ENCODE measurements at regions not wholly inside any gene's neighbourhood (a gene's known extent, or its start where the extent isn't known, plus 50 kb on each side); places are given as distances from the start of the nearest gene placed in this dataset.

GRCh38 chr4:147326591-147326990, 154.3 kb upstream of the EDNRA start:
- Histone ChIP-seq H3F3A (ENCODE audit: insufficient read depth) (no peaks in the 10 kb centered on the region), H3K27ac (ENCODE audit: low read depth, low read length) (no peak overlapping the region), H3K27me3 (ENCODE audit: low read length) (no peaks in the 10 kb centered on the region), H2AFZ (ENCODE audit: low read depth, low read length, severe bottlenecking) (no peak overlapping the region), H3K79me2 (ENCODE audit: insufficient read depth, low read length) (no peaks in the 10 kb centered on the region), H3K9me2 (replicated peaks; ENCODE audit: insufficient read depth, low read length) (no peaks in the 10 kb centered on the region), H3K4me3 (ENCODE audit: insufficient read depth, low read length, poor library complexity, severe bottlenecking) (no peak overlapping the region), H3K9ac (ENCODE audit: low read length) (no peak overlapping the region), H3K36me3 (ENCODE audit: low read length) (no peaks in the 10 kb centered on the region), H3K9me3 (ENCODE audit: insufficient read depth, low read length) (no peaks in the 10 kb centered on the region), H3K4me2 (ENCODE audit: low read depth, low read length, poor library complexity, severe bottlenecking) (no peak overlapping the region), H4K20me1 (ENCODE audit: low read depth, low read length) (no peaks in the 10 kb centered on the region)
- TF ChIP-seq EZH2phosphoT487 (conservative IDR thresholded peaks at IDR 0.05; ENCODE audit: low read length) (no peak), CTCF (IDR thresholded peaks at IDR 0.05; ENCODE audit: insufficient read depth, low read length, poor library complexity, severe bottlenecking) (no peak)

DNA sequence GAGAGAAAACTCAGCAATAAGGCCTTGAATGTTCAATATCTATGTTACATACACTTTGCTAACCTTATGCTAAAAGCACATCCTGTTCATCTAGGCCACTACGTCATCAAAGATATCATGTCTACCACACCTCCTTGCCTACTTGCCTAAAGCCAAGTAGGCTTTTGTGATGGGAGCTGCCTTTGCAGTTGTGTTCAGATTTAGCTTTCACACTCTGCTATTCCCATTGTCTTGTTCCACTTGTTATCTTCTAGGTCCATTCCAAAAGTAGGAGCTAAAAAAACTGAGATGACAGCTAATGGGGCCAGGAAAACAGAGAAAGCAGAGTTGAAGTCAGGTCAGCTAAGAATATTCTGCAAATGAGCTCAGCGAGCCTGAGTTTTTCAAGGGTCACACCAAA, 153.6 kb upstream of the EDNRA start:
- no peaks in the 10 kb centered on the region for H3K36me3 ChIP-seq (ENCODE audit: low read length)
- H3K4me2 ChIP-seq (ENCODE audit: low read depth, low read length, poor library complexity, severe bottlenecking): no peak overlapping the region
- no peaks in the 10 kb centered on the region for H4K20me1 ChIP-seq (ENCODE audit: low read depth, low read length)
- no peak overlapping the region for H3K9ac ChIP-seq (ENCODE audit: low read length)
- no peak for TF ChIP-seq CTCF (IDR thresholded peaks at IDR 0.05; ENCODE audit: insufficient read depth, low read length, poor library complexity, severe bottlenecking)
- TF ChIP-seq EZH2phosphoT487 (conservative IDR thresholded peaks at IDR 0.05; ENCODE audit: low read length): no peak
- no peak overlapping the region for H2AFZ ChIP-seq (ENCODE audit: low read depth, low read length, severe bottlenecking)
- no peaks in the 10 kb centered on the region for H3F3A ChIP-seq (ENCODE audit: insufficient read depth)
- H3K27me3 ChIP-seq (ENCODE audit: low read length): no peaks in the 10 kb centered on the region
- H3K79me2 ChIP-seq (ENCODE audit: insufficient read depth, low read length): no peaks in the 10 kb centered on the region
- H3K27ac ChIP-seq (ENCODE audit: low read depth, low read length): no peak overlapping the region
- H3K9me3 ChIP-seq (ENCODE audit: insufficient read depth, low read length): no peaks in the 10 kb centered on the region
- H3K4me3 ChIP-seq (ENCODE audit: insufficient read depth, low read length, poor library complexity, severe bottlenecking): no peak overlapping the region
- H3K9me2 ChIP-seq (replicated peaks; ENCODE audit: insufficient read depth, low read length): no peaks in the 10 kb centered on the region

DNA sequence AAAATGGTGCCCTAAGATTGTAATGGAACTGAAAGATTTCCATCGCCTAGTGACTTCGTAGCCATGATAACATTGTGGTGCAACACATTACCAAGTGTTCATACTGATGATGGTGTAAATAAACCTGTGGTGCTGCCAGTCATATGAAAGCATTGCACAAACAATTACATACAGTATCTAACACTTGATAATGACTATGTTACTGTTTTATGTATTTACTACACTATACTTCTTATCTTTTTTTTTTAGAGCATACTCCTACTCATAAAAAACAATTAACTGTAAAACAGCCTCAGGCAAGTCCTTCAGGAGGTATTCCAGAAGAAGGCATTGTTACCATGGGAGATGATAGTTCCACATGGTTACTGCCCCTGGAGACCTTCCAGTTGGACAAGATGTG, 152.7 kb upstream of the EDNRA start:
- no peak overlapping the region for H3K27ac ChIP-seq (ENCODE audit: low read depth, low read length)
- no peaks in the 10 kb centered on the region for H3K9me2 ChIP-seq (replicated peaks; ENCODE audit: insufficient read depth, low read length)
- H4K20me1 ChIP-seq (ENCODE audit: low read depth, low read length): no peaks in the 10 kb centered on the region
- TF ChIP-seq CTCF (IDR thresholded peaks at IDR 0.05; ENCODE audit: insufficient read depth, low read length, poor library complexity, severe bottlenecking): no peak
- TF ChIP-seq EZH2phosphoT487 (conservative IDR thresholded peaks at IDR 0.05; ENCODE audit: low read length): no peak
- H3K36me3 ChIP-seq (ENCODE audit: low read length): no peaks in the 10 kb centered on the region
- H3K9ac ChIP-seq (ENCODE audit: low read length): no peak overlapping the region
- H2AFZ ChIP-seq (ENCODE audit: low read depth, low read length, severe bottlenecking): no peak overlapping the region
- H3K27me3 ChIP-seq (ENCODE audit: low read length): no peaks in the 10 kb centered on the region
- no peaks in the 10 kb centered on the region for H3K79me2 ChIP-seq (ENCODE audit: insufficient read depth, low read length)
- H3K9me3 ChIP-seq (ENCODE audit: insufficient read depth, low read length): no peaks in the 10 kb centered on the region
- no peak overlapping the region for H3K4me2 ChIP-seq (ENCODE audit: low read depth, low read length, poor library complexity, severe bottlenecking)
- H3F3A ChIP-seq (ENCODE audit: insufficient read depth): no peaks in the 10 kb centered on the region
- no peak overlapping the region for H3K4me3 ChIP-seq (ENCODE audit: insufficient read depth, low read length, poor library complexity, severe bottlenecking)

Measured in SU-DHL-6 (cell line).